CD14-positive monocyte (primary cell): ENCODE measurements at regions not wholly inside any gene's neighbourhood (a gene's known extent, or its start where the extent isn't known, plus 50 kb on each side); places are given as distances from the start of the nearest gene placed in this dataset.

Experiments
- DNase-seq, 3 donors: peaks; one replicate each; pipeline ENCODE4 v3.0.0-alpha.2; 2011 to 2022
- H2AFZ ChIP-seq: 2 replicates; pipeline ENCODE4 v1.6.0; 2012; ENCODE audit warnings: mild to moderate bottlenecking, low read depth, low read length, inconsistent platforms; ENCODE audit not compliant: insufficient read depth, poor library complexity, severe bottlenecking
- H3K27ac ChIP-seq, 2 donors: 1 replicate in 1 of 2; 2 replicates in 1 of 2; pipeline ENCODE4 v1.5.1; 2012 to 2013; ENCODE audit warnings: low read length in 2 of 2, control low read depth in 1 of 2, inconsistent platforms in 1 of 2, low read depth in 1 of 2, mild to moderate bottlenecking in 1 of 2
- H3K27me3 ChIP-seq, 2 donors: one replicate each; pipeline versions ENCODE4 v1.6.0 to v1.6.1; 2011 to 2013; ENCODE audit warnings: low read length in 2 of 2; ENCODE audit not compliant: control insufficient read depth in 2 of 2, insufficient read depth in 2 of 2
- H3K36me3 ChIP-seq, 2 donors: replicated peaks in 1 of 2; 1 replicate in 1 of 2; 2 replicates in 1 of 2; pipeline versions ENCODE4 v1.5.1 to v1.6.1; 2012 to 2013; ENCODE audit warnings: low read length in 2 of 2, control low read depth in 1 of 2, inconsistent platforms in 1 of 2, mild to moderate bottlenecking in 1 of 2; ENCODE audit not compliant: insufficient read depth in 2 of 2, control insufficient read depth in 1 of 2
- H3K4me1 ChIP-seq, 2 donors: 1 replicate in 1 of 2; 2 replicates in 1 of 2; pipeline versions ENCODE4 v1.5.1 to v1.6.1; 2012 to 2013; ENCODE audit warnings: low read length in 2 of 2, control low read depth in 1 of 2, inconsistent platforms in 1 of 2, mild to moderate bottlenecking in 1 of 2, moderate library complexity in 1 of 2; ENCODE audit not compliant: insufficient read depth in 2 of 2, control insufficient read depth in 1 of 2
- H3K4me2 ChIP-seq: replicated peaks from 2 replicates; pipeline ENCODE3; 2012; ENCODE audit warnings: low read length, moderate library complexity, mild to moderate bottlenecking; ENCODE audit not compliant: poor library complexity, severe bottlenecking; ENCODE audit errors: extremely low read depth
- H3K4me3 ChIP-seq, 3 experiments: fragments of 200-600 bp in 1 of 3; sonication (generic) in 1 of 3; replicated peaks in 1 of 3; 1 replicate in 2 of 3; 2 replicates in 1 of 3; pipeline ENCODE4 v1.5.1; 2011 to 2013; ENCODE audit warnings: low read length in 3 of 3, mild to moderate bottlenecking in 3 of 3, control low read depth in 2 of 3, low read depth in 2 of 3, inconsistent platforms in 1 of 3, moderate library complexity in 1 of 3
- H3K79me2 ChIP-seq: 2 replicates; pipeline ENCODE4 v1.6.0; 2012; ENCODE audit warnings: mild to moderate bottlenecking, control low read depth, inconsistent platforms, low read length, moderate library complexity; ENCODE audit not compliant: insufficient read depth
- H3K9ac ChIP-seq: 2 replicates; pipeline ENCODE4 v1.6.0; 2017; ENCODE audit warnings: low read length, mild to moderate bottlenecking; ENCODE audit not compliant: insufficient read depth, poor library complexity, severe bottlenecking
- H3K9me3 ChIP-seq, 2 donors: replicated peaks in 1 of 2; 1 replicate in 1 of 2; 2 replicates in 1 of 2; pipeline versions ENCODE4 v1.5.1 to v1.6.1; 2012 to 2013; ENCODE audit warnings: low read length in 2 of 2, control low read depth in 1 of 2; ENCODE audit not compliant: control insufficient read depth in 1 of 2, insufficient read depth in 1 of 2
- H4K20me1 ChIP-seq: 2 replicates; pipeline ENCODE4 v1.6.0; 2012; ENCODE audit warnings: mild to moderate bottlenecking, low read length, control low read depth, moderate library complexity; ENCODE audit not compliant: insufficient read depth
- H3K27ac Mint-ChIP-seq, 7 donors: one replicate each; pipeline ENCODE4 v1.8.0; 2020; ENCODE audit warnings: mild to moderate bottlenecking in 7 of 7, mixed read lengths in 7 of 7, moderate library complexity in 6 of 7, inconsistent platforms in 2 of 7
- H3K27me3 Mint-ChIP-seq, 3 donors: one replicate each; pipeline ENCODE4 v1.8.0; 2021 to 2022; ENCODE audit warnings: low read depth in 3 of 3, mild to moderate bottlenecking in 3 of 3, mixed read lengths in 3 of 3, moderate library complexity in 3 of 3, inconsistent platforms in 1 of 3
- H3K36me3 Mint-ChIP-seq, 2 donors: one replicate each; pipeline ENCODE4 v1.8.0; 2020; ENCODE audit warnings: mixed read lengths in 2 of 2, inconsistent platforms in 1 of 2, mild to moderate bottlenecking in 1 of 2
- H3K4me1 Mint-ChIP-seq: one replicate; pipeline ENCODE4 v1.8.0; 2020; ENCODE audit warnings: mild to moderate bottlenecking, mixed read lengths
- H3K4me3 Mint-ChIP-seq, 2 donors: one replicate each; pipeline ENCODE4 v1.8.0; 2020; ENCODE audit warnings: mild to moderate bottlenecking in 2 of 2, mixed read lengths in 2 of 2, moderate library complexity in 1 of 2
- H3K9me3 Mint-ChIP-seq, 7 donors: one replicate each; pipeline ENCODE4 v1.8.0; 2020 to 2022; ENCODE audit warnings: mixed read lengths in 7 of 7, mild to moderate bottlenecking in 6 of 7, moderate library complexity in 6 of 7, inconsistent platforms in 2 of 7
- CTCF ChIP-seq: fragments of 200-600 bp; IDR thresholded peaks from one replicate; pipeline ENCODE4 v1.8.0; 2022; ENCODE audit warnings: antibody characterized with exemption, mild to moderate bottlenecking
- WGBS: methylation state at CpG from one replicate; pipeline ENCODE4 v1.1.5; 2013; ENCODE audit warnings: missing lambda C conversion rate; ENCODE audit not compliant: insufficient coverage; 5-methylcytosine and 5-hydroxymethylcytosine counted together
- intact Hi-C, 2 donors: fragments of 100-400 bp; cut with micrococcal nuclease; formaldehyde crosslinking; loops; one replicate each; pipeline versions ENCODE4 v1.15.0 to v1.15.1; 2023

- intact Hi-C loops = no loop called here
- H4K20me1 ChIP-seq = no peaks in the 10 kb centered on the region
- Mint-ChIP-seq H3K4me3 (no peak overlapping the region), H3K9me3 (peaks cover 0 to 2% (median 0%) of the 10 kb centered on the region in 7 donors), H3K27me3 (peaks cover 2 to 3% (median 2%) of the 10 kb centered on the region in 3 donors), H3K27ac (no peak overlapping the region), H3K4me1 (no peaks in the 10 kb centered on the region), H3K36me3 (no peaks in the 10 kb centered on the region)
- no peak for TF ChIP-seq CTCF
- WGBS = no CpG with 5 or more reads among the region's 1 CpG
- no peaks in the 10 kb centered on the region for H3K9me3 ChIP-seq
- H3K27me3 ChIP-seq = no peaks in the 10 kb centered on the region
- H3K4me3 ChIP-seq = no peak overlapping the region
- no peak for DNase-seq
- H3K36me3 ChIP-seq = no peaks in the 10 kb centered on the region
- H3K4me2 ChIP-seq = no peak overlapping the region
- no peaks in the 10 kb centered on the region for H3K79me2 ChIP-seq
- no peak overlapping the region for H3K27ac ChIP-seq
- no peak overlapping the region for H2AFZ ChIP-seq
- H3K4me1 ChIP-seq = no peaks in the 10 kb centered on the region
- no peak overlapping the region for H3K9ac ChIP-seq
Observed at GRCh38 chr12:78666584-78666983, 198.0 kb upstream of the SYT1 start.

GRCh38 chr12:78671295-78671694 lies 193.3 kb upstream of the SYT1 start:
- Mint-ChIP-seq H3K27ac (no peak overlapping the region), H3K4me3 (no peak overlapping the region), H3K27me3 (peaks cover 0 to 3% (median under 1%) of the 10 kb centered on the region in 3 donors), H3K36me3 (no peaks in the 10 kb centered on the region), H3K4me1 (no peaks in the 10 kb centered on the region), H3K9me3 (peaks cover 0 to 2% (median 0%) of the 10 kb centered on the region in 7 donors)
- intact Hi-C loops = no loop called here
- Histone ChIP-seq H4K20me1 (no peaks in the 10 kb centered on the region), H3K79me2 (no peaks in the 10 kb centered on the region), H3K36me3 (no peaks in the 10 kb centered on the region), H3K4me1 (no peaks in the 10 kb centered on the region), H3K27ac (no peak overlapping the region), H3K9me3 (no peaks in the 10 kb centered on the region), H2AFZ (no peak overlapping the region), H3K4me2 (no peak overlapping the region), H3K9ac (no peak overlapping the region), H3K27me3 (no peaks in the 10 kb centered on the region), H3K4me3 (no peak overlapping the region)
- TF ChIP-seq CTCF = no peak
- DNase-seq = no peak
- WGBS = no CpG with 5 or more reads among the region's 4 CpGs
